Esophagus squamous epithelium (tissue), 4 donors: ENCODE measurements at regions not wholly inside any gene's neighbourhood (a gene's known extent, or its start where the extent isn't known, plus 50 kb on each side); places are given as distances from the start of the nearest gene placed in this dataset.

Experiments used
- CTCF ChIP-seq, 6 experiments: fragments of 450-650 bp in 4 of 6; fragments of 200-600 bp in 2 of 6; sonication (generic) in 2 of 6; IDR thresholded peaks; one replicate each; pipeline ENCODE4 v1.5.1; 2016 to 2019; ENCODE audit warnings: antibody characterized with exemption in 6 of 6, mild to moderate bottlenecking in 4 of 6, moderate library complexity in 4 of 6
- POLR2A ChIP-seq, 4 donors: fragments of 450-650 bp; IDR thresholded peaks; one replicate each; pipeline ENCODE4 v1.6.1; 2017; ENCODE audit warnings: antibody characterized with exemption in 4 of 4, mild to moderate bottlenecking in 4 of 4, moderate library complexity in 3 of 4

GRCh38 chr2:224222291-224222690, 179.6 kb downstream of the FAM124B start:
- TF ChIP-seq CTCF (IDR thresholded peaks at IDR 0.05) = no peak
- TF ChIP-seq POLR2A (IDR thresholded peaks at IDR 0.05) = no peak
